ENCODE measurements at regions not wholly inside any gene's neighbourhood (a gene's known extent, or its start where the extent isn't known, plus 50 kb on each side); places are given as distances from the start of the nearest gene placed in this dataset.

DNA sequence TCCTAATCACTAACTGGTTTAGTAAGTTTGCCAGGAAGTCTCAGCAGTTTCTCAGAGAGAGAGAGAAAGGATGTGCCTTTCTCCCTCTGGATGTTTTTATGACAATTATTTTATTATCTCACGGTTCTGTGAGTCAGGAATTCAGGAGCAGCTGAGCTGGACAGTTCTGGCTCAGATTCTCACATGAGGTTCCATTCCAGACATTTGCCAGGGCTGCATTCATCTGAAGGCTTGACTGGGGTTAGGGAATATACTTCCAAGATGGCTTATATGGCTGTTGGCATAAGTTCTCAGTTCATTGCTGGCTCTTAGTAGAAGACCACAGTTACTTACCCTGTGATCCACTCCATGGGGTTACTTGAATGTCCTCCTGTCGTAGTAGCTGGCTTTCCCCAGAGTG lies 101.2 kb upstream of the ATF7IP start:
- H3K27ac ChIP-seq (ENCODE audit: low read depth, low read length, poor library complexity, severe bottlenecking) = no peak overlapping the region
- H3K4me3 ChIP-seq (ENCODE audit: low read depth, low read length, poor library complexity, severe bottlenecking) = no peak overlapping the region
- DNase-seq (ENCODE audit: low spot score) = peak; percentile 30
- H3K36me3 ChIP-seq (ENCODE audit: insufficient read depth, low read length, poor library complexity, severe bottlenecking) = no peaks in the 10 kb centered on the region
- peaks cover 10% of the 10 kb centered on the region for H3K9me3 ChIP-seq (ENCODE audit: low read depth, low read length, poor library complexity, severe bottlenecking)
- BruUV-seq (replicated peaks) = no TSS peak
- ChIA-PET CTCF (no interaction called here), POLR2A (ENCODE audit: low non-redundant PET) (no interaction called here)
- H3K4me1 ChIP-seq (ENCODE audit: insufficient read depth, low read length, poor library complexity, severe bottlenecking) = peaks cover 35% of the 10 kb centered on the region
- intact Hi-C loops (cut with micrococcal nuclease; ENCODE audit: unreplicated experiment) = no loop called here
- TF ChIP-seq EZH2 (IDR thresholded peaks at IDR 0.05; ENCODE audit: borderline replicate concordance, low read depth, low read length, poor library complexity, severe bottlenecking) (no peak), CTCF (conservative IDR thresholded peaks at IDR 0.05; ENCODE audit: low read depth, low read length) (no peak)
- H3K27me3 ChIP-seq (replicated peaks; ENCODE audit: insufficient read depth, low read depth, low read length, poor library complexity) = no peaks in the 10 kb centered on the region

DNA sequence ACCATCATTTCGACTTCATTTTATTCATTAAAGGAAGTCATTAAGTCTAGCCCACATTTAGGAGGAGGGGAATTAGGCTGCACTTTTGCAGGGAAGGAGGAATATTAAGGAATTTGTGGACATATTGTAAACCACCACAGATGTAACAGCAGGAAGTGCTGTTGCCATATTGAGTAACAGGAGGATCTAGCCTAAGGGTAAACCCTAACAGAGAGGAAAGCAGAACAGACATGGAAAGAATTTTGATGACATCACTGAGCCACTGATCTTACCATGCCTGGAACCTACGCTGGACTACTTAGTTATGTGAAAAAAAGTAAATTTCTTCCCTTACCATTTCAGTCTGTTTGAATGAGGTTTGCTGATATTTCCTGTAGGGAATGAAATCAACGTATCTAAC lies 100.7 kb upstream of the ATF7IP start:
- no TSS peak for BruUV-seq (replicated peaks)
- H3K27me3 ChIP-seq (replicated peaks; ENCODE audit: insufficient read depth, low read depth, low read length, poor library complexity) = no peaks in the 10 kb centered on the region
- DNase-seq (ENCODE audit: low spot score) = peak; percentile 25
- POLR2A ChIA-PET (ENCODE audit: low non-redundant PET) = no interaction called here
- H3K27ac ChIP-seq (ENCODE audit: low read depth, low read length, poor library complexity, severe bottlenecking) = no peak overlapping the region
- H3K4me1 ChIP-seq (ENCODE audit: insufficient read depth, low read length, poor library complexity, severe bottlenecking) = peaks cover 34% of the 10 kb centered on the region
- H3K9me3 ChIP-seq (ENCODE audit: low read depth, low read length, poor library complexity, severe bottlenecking) = peaks cover 10% of the 10 kb centered on the region
- CTCF ChIA-PET = no interaction called here
- H3K4me3 ChIP-seq (ENCODE audit: low read depth, low read length, poor library complexity, severe bottlenecking) = no peak overlapping the region
- intact Hi-C loops (cut with micrococcal nuclease; ENCODE audit: unreplicated experiment) = no loop called here
- TF ChIP-seq EZH2 (IDR thresholded peaks at IDR 0.05; ENCODE audit: borderline replicate concordance, low read depth, low read length, poor library complexity, severe bottlenecking) = no peak
- no peak for TF ChIP-seq CTCF (conservative IDR thresholded peaks at IDR 0.05; ENCODE audit: low read depth, low read length)
- H3K36me3 ChIP-seq (ENCODE audit: insufficient read depth, low read length, poor library complexity, severe bottlenecking) = no peaks in the 10 kb centered on the region

DNA sequence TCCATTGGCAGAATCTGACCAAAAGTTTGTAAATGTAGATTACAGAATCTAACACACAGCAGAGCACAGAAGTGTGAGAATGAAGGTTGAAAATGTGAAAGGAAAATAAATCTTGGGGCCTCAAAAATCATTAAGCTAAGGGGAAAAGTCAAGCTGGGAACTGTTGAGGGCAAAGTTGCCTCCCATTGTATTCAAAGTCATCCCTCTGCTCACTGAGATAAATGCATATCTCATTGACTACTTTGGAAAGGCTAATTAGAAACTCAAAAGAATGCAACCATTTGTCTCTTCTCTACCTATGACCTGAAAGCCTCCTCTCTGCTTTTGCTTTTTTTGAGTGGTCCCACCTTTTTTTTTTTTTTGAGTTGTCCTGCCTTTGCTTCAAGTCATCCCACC lies 97.4 kb upstream of the ATF7IP start:
- CTCF ChIA-PET = no interaction called here
- BruUV-seq (replicated peaks) = no TSS peak
- Histone ChIP-seq H3K36me3 (ENCODE audit: insufficient read depth, low read length, poor library complexity, severe bottlenecking) (no peaks in the 10 kb centered on the region), H3K9me3 (ENCODE audit: low read depth, low read length, poor library complexity, severe bottlenecking) (peaks cover 10% of the 10 kb centered on the region), H3K27ac (ENCODE audit: low read depth, low read length, poor library complexity, severe bottlenecking) (no peak overlapping the region), H3K4me3 (ENCODE audit: low read depth, low read length, poor library complexity, severe bottlenecking) (no peak overlapping the region), H3K27me3 (replicated peaks; ENCODE audit: insufficient read depth, low read depth, low read length, poor library complexity) (no peaks in the 10 kb centered on the region), H3K4me1 (ENCODE audit: insufficient read depth, low read length, poor library complexity, severe bottlenecking) (peaks cover 15% of the 10 kb centered on the region)
- TF ChIP-seq CTCF (conservative IDR thresholded peaks at IDR 0.05; ENCODE audit: low read depth, low read length) (no peak), EZH2 (IDR thresholded peaks at IDR 0.05; ENCODE audit: borderline replicate concordance, low read depth, low read length, poor library complexity, severe bottlenecking) (no peak)
- no peak for DNase-seq (ENCODE audit: low spot score)
- POLR2A ChIA-PET (ENCODE audit: low non-redundant PET) = interaction anchor here (0.5 kb wide), 1 partner anchor 8 kb away, joined by 3 read pairs; no protein-coding TSS in a partner anchor
- intact Hi-C loops (cut with micrococcal nuclease; ENCODE audit: unreplicated experiment) = no loop called here

Measured in A673 (cell line).